Esophagus muscularis mucosa (tissue), 3 donors: ENCODE measurements at regions not wholly inside any gene's neighbourhood (a gene's known extent, or its start where the extent isn't known, plus 50 kb on each side); places are given as distances from the start of the nearest gene placed in this dataset.

Source experiments
- POLR2A ChIP-seq: fragments of 450-650 bp; IDR thresholded peaks from one replicate; pipeline ENCODE4 v1.6.1; 2017; ENCODE audit warnings: antibody characterized with exemption, moderate library complexity, mild to moderate bottlenecking, low read depth
- TF ChIP-seq, protein P1 (sequence below), 3 experiments: fragments of 200-600 bp in 2 of 3; fragments of 450-650 bp in 1 of 3; sonication (generic) in 2 of 3; IDR thresholded peaks; one replicate each; pipeline ENCODE4 v1.5.1; 2017 to 2019; ENCODE audit warnings: antibody characterized with exemption in 3 of 3, mild to moderate bottlenecking in 2 of 3, moderate library complexity in 1 of 3

GRCh38 chr14:80414080-80414479 lies 202.8 kb upstream of the DIO2 start:
- TF ChIP-seq, protein P1, sequence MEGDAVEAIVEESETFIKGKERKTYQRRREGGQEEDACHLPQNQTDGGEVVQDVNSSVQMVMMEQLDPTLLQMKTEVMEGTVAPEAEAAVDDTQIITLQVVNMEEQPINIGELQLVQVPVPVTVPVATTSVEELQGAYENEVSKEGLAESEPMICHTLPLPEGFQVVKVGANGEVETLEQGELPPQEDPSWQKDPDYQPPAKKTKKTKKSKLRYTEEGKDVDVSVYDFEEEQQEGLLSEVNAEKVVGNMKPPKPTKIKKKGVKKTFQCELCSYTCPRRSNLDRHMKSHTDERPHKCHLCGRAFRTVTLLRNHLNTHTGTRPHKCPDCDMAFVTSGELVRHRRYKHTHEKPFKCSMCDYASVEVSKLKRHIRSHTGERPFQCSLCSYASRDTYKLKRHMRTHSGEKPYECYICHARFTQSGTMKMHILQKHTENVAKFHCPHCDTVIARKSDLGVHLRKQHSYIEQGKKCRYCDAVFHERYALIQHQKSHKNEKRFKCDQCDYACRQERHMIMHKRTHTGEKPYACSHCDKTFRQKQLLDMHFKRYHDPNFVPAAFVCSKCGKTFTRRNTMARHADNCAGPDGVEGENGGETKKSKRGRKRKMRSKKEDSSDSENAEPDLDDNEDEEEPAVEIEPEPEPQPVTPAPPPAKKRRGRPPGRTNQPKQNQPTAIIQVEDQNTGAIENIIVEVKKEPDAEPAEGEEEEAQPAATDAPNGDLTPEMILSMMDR (IDR thresholded peaks at IDR 0.05): no peak
- TF ChIP-seq POLR2A: no peak
